IMR-90 (cell line): ENCODE measurements at regions not wholly inside any gene's neighbourhood (a gene's known extent, or its start where the extent isn't known, plus 50 kb on each side); places are given as distances from the start of the nearest gene placed in this dataset.

Experiments
- CEBPB ChIP-seq: IDR thresholded peaks from 2 replicates; pipeline ENCODE4 v1.6.1; 2012; ENCODE audit warnings: low read depth, low read length, improper control_type of control experiment
- MXI1 ChIP-seq: IDR thresholded peaks from 2 replicates; pipeline ENCODE4 v1.6.1; 2012; ENCODE audit warnings: low read depth, mild to moderate bottlenecking, low read length, moderate library complexity, borderline replicate concordance
- POLR2A ChIP-seq: IDR thresholded peaks from 2 replicates; pipeline ENCODE4 v1.6.1; 2012; ENCODE audit warnings: mild to moderate bottlenecking, low read depth, low read length
- RAD21 ChIP-seq: IDR thresholded peaks from 2 replicates; pipeline ENCODE4 v1.6.1; 2012; ENCODE audit warnings: low read length, improper control_type of control experiment
- RFX5 ChIP-seq: IDR thresholded peaks from 2 replicates; pipeline ENCODE4 v1.8.0; 2012; ENCODE audit warnings: low read depth, mild to moderate bottlenecking, low read length, moderate library complexity
- TF ChIP-seq, protein P1 (sequence below): conservative IDR thresholded peaks from 2 replicates; pipeline ENCODE4 v1.5.1; 2012; ENCODE audit warnings: mild to moderate bottlenecking, low read depth, low read length, improper control_type of control experiment

DNA sequence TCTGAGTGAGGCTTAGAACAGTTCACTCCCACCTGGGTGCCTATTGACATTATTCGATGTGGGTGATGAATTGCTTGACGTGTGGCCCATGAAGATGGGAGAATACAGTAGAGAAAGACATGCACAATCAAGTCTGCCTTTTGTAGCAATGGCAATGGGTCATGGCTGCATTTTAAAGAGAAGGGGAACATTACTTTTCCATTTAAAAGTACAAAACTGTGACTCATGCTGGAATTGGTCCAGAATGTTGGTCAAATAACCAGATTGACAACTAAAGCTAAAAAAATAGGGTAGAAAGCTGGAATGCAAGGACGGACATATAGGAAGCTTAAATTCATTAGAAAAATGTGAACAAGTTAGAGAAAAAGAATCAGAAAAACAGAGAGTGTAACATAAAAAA is 104.1 kb upstream of the SLC25A13 start:
- TF ChIP-seq, protein P1, sequence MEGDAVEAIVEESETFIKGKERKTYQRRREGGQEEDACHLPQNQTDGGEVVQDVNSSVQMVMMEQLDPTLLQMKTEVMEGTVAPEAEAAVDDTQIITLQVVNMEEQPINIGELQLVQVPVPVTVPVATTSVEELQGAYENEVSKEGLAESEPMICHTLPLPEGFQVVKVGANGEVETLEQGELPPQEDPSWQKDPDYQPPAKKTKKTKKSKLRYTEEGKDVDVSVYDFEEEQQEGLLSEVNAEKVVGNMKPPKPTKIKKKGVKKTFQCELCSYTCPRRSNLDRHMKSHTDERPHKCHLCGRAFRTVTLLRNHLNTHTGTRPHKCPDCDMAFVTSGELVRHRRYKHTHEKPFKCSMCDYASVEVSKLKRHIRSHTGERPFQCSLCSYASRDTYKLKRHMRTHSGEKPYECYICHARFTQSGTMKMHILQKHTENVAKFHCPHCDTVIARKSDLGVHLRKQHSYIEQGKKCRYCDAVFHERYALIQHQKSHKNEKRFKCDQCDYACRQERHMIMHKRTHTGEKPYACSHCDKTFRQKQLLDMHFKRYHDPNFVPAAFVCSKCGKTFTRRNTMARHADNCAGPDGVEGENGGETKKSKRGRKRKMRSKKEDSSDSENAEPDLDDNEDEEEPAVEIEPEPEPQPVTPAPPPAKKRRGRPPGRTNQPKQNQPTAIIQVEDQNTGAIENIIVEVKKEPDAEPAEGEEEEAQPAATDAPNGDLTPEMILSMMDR, result no peak
- TF ChIP-seq CEBPB, result no peak
- no peak for TF ChIP-seq RAD21
- TF ChIP-seq RFX5, result no peak
- TF ChIP-seq POLR2A, result no peak
- TF ChIP-seq MXI1, result no peak
